ENCODE measurements at regions not wholly inside any gene's neighbourhood (a gene's known extent, or its start where the extent isn't known, plus 50 kb on each side); places are given as distances from the start of the nearest gene placed in this dataset.

DNA sequence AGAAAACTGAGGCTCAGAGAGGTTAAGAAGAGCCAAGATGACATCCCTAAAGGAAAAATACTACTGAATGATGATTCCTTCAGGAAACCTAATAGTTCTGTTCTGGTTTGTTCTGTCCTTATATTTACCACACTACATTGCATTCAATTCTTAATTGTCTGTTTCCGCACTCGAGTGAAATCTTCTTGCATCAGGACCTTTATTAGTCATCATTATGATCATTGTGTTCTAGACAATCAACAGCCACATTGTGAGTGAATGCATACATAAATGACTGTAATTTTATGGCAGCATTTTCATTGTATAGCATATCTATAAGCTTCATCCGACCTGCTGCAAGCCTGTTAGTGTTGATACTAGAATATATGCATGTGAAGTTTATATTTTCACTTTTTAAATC, 156.7 kb upstream of the FAM241A start:
- no peak overlapping the region for H2AFZ ChIP-seq (ENCODE audit: low read depth, low read length)
- H3K79me2 ChIP-seq (replicated peaks; ENCODE audit: insufficient read depth, low read length): no peaks in the 10 kb centered on the region
- no peaks in the 10 kb centered on the region for H3K9me3 ChIP-seq (ENCODE audit: low read length)
- no peak overlapping the region for H3K4me2 ChIP-seq (ENCODE audit: low read length)
- H3K36me3 ChIP-seq (ENCODE audit: insufficient read depth, low read length): no peaks in the 10 kb centered on the region
- TF ChIP-seq TAF1 (IDR thresholded peaks at IDR 0.05; ENCODE audit: low read depth): no peak
- TF ChIP-seq MXI1 (conservative IDR thresholded peaks at IDR 0.05; ENCODE audit: poor library complexity, severe bottlenecking): no peak
- TF ChIP-seq POLR2AphosphoS5 (IDR thresholded peaks at IDR 0.05): no peak
- TF ChIP-seq, protein P1, sequence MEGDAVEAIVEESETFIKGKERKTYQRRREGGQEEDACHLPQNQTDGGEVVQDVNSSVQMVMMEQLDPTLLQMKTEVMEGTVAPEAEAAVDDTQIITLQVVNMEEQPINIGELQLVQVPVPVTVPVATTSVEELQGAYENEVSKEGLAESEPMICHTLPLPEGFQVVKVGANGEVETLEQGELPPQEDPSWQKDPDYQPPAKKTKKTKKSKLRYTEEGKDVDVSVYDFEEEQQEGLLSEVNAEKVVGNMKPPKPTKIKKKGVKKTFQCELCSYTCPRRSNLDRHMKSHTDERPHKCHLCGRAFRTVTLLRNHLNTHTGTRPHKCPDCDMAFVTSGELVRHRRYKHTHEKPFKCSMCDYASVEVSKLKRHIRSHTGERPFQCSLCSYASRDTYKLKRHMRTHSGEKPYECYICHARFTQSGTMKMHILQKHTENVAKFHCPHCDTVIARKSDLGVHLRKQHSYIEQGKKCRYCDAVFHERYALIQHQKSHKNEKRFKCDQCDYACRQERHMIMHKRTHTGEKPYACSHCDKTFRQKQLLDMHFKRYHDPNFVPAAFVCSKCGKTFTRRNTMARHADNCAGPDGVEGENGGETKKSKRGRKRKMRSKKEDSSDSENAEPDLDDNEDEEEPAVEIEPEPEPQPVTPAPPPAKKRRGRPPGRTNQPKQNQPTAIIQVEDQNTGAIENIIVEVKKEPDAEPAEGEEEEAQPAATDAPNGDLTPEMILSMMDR (IDR thresholded peaks at IDR 0.05; ENCODE audit: poor library complexity, severe bottlenecking): no peak
- TF ChIP-seq EZH2 (IDR thresholded peaks at IDR 0.05; ENCODE audit: borderline replicate concordance, insufficient read depth, low read length, poor library complexity, severe bottlenecking): no peak
- no peak for TF ChIP-seq EP300 (conservative IDR thresholded peaks at IDR 0.05; ENCODE audit: poor library complexity, severe bottlenecking)
- TF ChIP-seq, protein P2, sequence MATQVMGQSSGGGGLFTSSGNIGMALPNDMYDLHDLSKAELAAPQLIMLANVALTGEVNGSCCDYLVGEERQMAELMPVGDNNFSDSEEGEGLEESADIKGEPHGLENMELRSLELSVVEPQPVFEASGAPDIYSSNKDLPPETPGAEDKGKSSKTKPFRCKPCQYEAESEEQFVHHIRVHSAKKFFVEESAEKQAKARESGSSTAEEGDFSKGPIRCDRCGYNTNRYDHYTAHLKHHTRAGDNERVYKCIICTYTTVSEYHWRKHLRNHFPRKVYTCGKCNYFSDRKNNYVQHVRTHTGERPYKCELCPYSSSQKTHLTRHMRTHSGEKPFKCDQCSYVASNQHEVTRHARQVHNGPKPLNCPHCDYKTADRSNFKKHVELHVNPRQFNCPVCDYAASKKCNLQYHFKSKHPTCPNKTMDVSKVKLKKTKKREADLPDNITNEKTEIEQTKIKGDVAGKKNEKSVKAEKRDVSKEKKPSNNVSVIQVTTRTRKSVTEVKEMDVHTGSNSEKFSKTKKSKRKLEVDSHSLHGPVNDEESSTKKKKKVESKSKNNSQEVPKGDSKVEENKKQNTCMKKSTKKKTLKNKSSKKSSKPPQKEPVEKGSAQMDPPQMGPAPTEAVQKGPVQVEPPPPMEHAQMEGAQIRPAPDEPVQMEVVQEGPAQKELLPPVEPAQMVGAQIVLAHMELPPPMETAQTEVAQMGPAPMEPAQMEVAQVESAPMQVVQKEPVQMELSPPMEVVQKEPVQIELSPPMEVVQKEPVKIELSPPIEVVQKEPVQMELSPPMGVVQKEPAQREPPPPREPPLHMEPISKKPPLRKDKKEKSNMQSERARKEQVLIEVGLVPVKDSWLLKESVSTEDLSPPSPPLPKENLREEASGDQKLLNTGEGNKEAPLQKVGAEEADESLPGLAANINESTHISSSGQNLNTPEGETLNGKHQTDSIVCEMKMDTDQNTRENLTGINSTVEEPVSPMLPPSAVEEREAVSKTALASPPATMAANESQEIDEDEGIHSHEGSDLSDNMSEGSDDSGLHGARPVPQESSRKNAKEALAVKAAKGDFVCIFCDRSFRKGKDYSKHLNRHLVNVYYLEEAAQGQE (IDR thresholded peaks at IDR 0.05; ENCODE audit: borderline replicate concordance): no peak
- H3K9ac ChIP-seq (ENCODE audit: low read length): no peak overlapping the region
- no peaks in the 10 kb centered on the region for H3F3A ChIP-seq (ENCODE audit: insufficient read depth, low read length, poor library complexity, severe bottlenecking)
- no peak overlapping the region for H3K4me3 ChIP-seq (ENCODE audit: low read length)
- no peaks in the 10 kb centered on the region for H4K20me1 ChIP-seq (ENCODE audit: insufficient read depth)
- H3K9me2 ChIP-seq (ENCODE audit: insufficient read depth, low read length): no peaks in the 10 kb centered on the region
- H3K27me3 ChIP-seq (ENCODE audit: insufficient read depth, low read depth, low read length): no peaks in the 10 kb centered on the region
- H3K27ac ChIP-seq (ENCODE audit: low read length): no peak overlapping the region

- no peaks in the 10 kb centered on the region for H4K20me1 ChIP-seq (ENCODE audit: insufficient read depth)
- TF ChIP-seq TAF1 (IDR thresholded peaks at IDR 0.05; ENCODE audit: low read depth): no peak
- TF ChIP-seq POLR2AphosphoS5 (IDR thresholded peaks at IDR 0.05): no peak
- no peak for TF ChIP-seq SMC3 (conservative IDR thresholded peaks at IDR 0.05; ENCODE audit: poor library complexity)
- TF ChIP-seq EP300 (conservative IDR thresholded peaks at IDR 0.05; ENCODE audit: poor library complexity, severe bottlenecking): no peak
- no peak overlapping the region for H3K9ac ChIP-seq (ENCODE audit: low read length)
- no peak overlapping the region for H3K4me2 ChIP-seq (ENCODE audit: low read length)
- no peaks in the 10 kb centered on the region for H3K27me3 ChIP-seq (ENCODE audit: insufficient read depth, low read depth, low read length)
- H3K27ac ChIP-seq (ENCODE audit: low read length): no peak overlapping the region
- H3K36me3 ChIP-seq (ENCODE audit: insufficient read depth, low read length): no peaks in the 10 kb centered on the region
- H2AFZ ChIP-seq (ENCODE audit: low read depth, low read length): no peak overlapping the region
- H3K9me3 ChIP-seq (ENCODE audit: low read length): no peaks in the 10 kb centered on the region
- H3K4me3 ChIP-seq (ENCODE audit: low read length): no peak overlapping the region
- no peaks in the 10 kb centered on the region for H3F3A ChIP-seq (ENCODE audit: insufficient read depth, low read length, poor library complexity, severe bottlenecking)
- H3K79me2 ChIP-seq (replicated peaks; ENCODE audit: insufficient read depth, low read length): no peaks in the 10 kb centered on the region
- no peaks in the 10 kb centered on the region for H3K9me2 ChIP-seq (ENCODE audit: insufficient read depth, low read length)
Observed at GRCh38 chr4:111989817-111990216, 155.4 kb upstream of the FAM241A start.

- Histone ChIP-seq H3K79me2 (replicated peaks; ENCODE audit: insufficient read depth, low read length) (no peaks in the 10 kb centered on the region), H3K27ac (ENCODE audit: low read length) (no peak overlapping the region), H3K9ac (ENCODE audit: low read length) (no peak overlapping the region), H2AFZ (ENCODE audit: low read depth, low read length) (no peak overlapping the region), H3K4me2 (ENCODE audit: low read length) (no peak overlapping the region), H3K4me3 (ENCODE audit: low read length) (no peak overlapping the region), H3F3A (ENCODE audit: insufficient read depth, low read length, poor library complexity, severe bottlenecking) (no peaks in the 10 kb centered on the region), H3K36me3 (ENCODE audit: insufficient read depth, low read length) (no peaks in the 10 kb centered on the region), H3K9me2 (ENCODE audit: insufficient read depth, low read length) (no peaks in the 10 kb centered on the region), H4K20me1 (ENCODE audit: insufficient read depth) (no peaks in the 10 kb centered on the region), H3K27me3 (ENCODE audit: insufficient read depth, low read depth, low read length) (no peaks in the 10 kb centered on the region), H3K9me3 (ENCODE audit: low read length) (no peaks in the 10 kb centered on the region)
- TF ChIP-seq MXI1 (conservative IDR thresholded peaks at IDR 0.05; ENCODE audit: poor library complexity, severe bottlenecking): no peak
- TF ChIP-seq, protein P1 (IDR thresholded peaks at IDR 0.05; ENCODE audit: poor library complexity, severe bottlenecking): no peak
Observed at GRCh38 chr4:111991163-111991562, 154.1 kb upstream of the FAM241A start.
